ENCODE measurements at regions not wholly inside any gene's neighbourhood (a gene's known extent, or its start where the extent isn't known, plus 50 kb on each side); places are given as distances from the start of the nearest gene placed in this dataset.

DNA sequence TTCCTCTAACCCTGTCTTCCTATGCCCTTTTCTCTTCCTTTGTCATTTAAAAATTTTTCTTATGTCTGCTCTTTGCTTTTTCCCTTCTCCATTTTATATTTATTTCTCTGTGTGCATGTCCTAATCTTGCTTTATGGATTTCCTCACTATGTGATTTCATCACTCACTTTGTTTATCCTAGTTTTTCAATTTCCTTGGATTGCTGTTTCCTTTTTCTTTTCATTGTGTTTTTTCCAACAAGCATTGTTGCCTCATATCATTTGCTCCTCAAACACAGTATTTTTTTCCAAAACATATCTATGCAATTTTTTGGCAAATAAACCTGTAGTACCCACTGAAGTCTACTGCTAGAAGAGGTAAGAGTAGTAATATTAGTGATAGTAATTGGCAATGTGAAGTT, 67.4 kb upstream of the PNPT1 start:
- H3K4ac ChIP-seq (ENCODE audit: low read depth, low read length) = no peak overlapping the region
- H3K9me1 ChIP-seq (ENCODE audit: insufficient read depth, low read length) = no peaks in the 10 kb centered on the region
- H2BK15ac ChIP-seq (ENCODE audit: low read depth, low read length) = no peak overlapping the region
- ChIA-PET CTCF (interaction anchor here (0.6 kb wide), 1 partner anchor 193 kb away, joined by 3 read pairs; no protein-coding TSS in a partner anchor), POLR2A (ENCODE audit: unreplicated experiment) (no interaction called here)
- no peaks in the 10 kb centered on the region for H4K20me1 ChIP-seq (ENCODE audit: insufficient read depth, low read length)
- ATAC-seq (ENCODE audit: low read depth) (no peak), DNase-seq (peak; percentile 41)
- no peak overlapping the region for H3K56ac ChIP-seq (ENCODE audit: extremely low read depth, insufficient read depth, low read length)
- no peak overlapping the region for H3K14ac ChIP-seq (replicated peaks; ENCODE audit: low read depth, low read length)
- peaks cover 2% of the 10 kb centered on the region; the same call in 1 of the 2 replicates for H3K4me1 ChIP-seq (ENCODE audit: control insufficient read depth, insufficient read depth, low read length)
- BruUV-seq (replicated peaks) = no TSS peak
- H2AK9ac ChIP-seq (replicated peaks; ENCODE audit: low read depth, low read length, poor library complexity) = no peak overlapping the region
- H2BK5ac ChIP-seq (ENCODE audit: low read depth, low read length, poor library complexity, severe bottlenecking) = peak overlapping the region; percentile 21
- H3K18ac ChIP-seq (ENCODE audit: low read depth, low read length) = peak overlapping the region; percentile 62; the same call in 1 of the 2 replicates
- H4K91ac ChIP-seq (ENCODE audit: insufficient read depth, low read depth, low read length) = no peak overlapping the region
- intact Hi-C loops (cut with micrococcal nuclease) = no loop called here
- no peak overlapping the region for H2AFZ ChIP-seq (replicated peaks; ENCODE audit: low read length, poor library complexity)
- in situ Hi-C loops (cut with MboI; ENCODE audit: low sequenced_read_pairs) = loop anchor here (5.0 to 10.0 kb wide), 2 partner anchors 201 to 244 kb away; no protein-coding TSS in a partner anchor
- H2BK20ac ChIP-seq (ENCODE audit: low read depth, low read length) = no peak overlapping the region
- no peak overlapping the region for H3K23ac ChIP-seq (ENCODE audit: low read depth, low read length)
- H2AK5ac ChIP-seq (ENCODE audit: low read depth, low read length) = no peak overlapping the region
- H3K9me3 ChIP-seq (ENCODE audit: control insufficient read depth, insufficient read depth, low read length) = no peaks in the 10 kb centered on the region
- TF ChIP-seq MXI1 (IDR thresholded peaks at IDR 0.05; ENCODE audit: borderline replicate concordance, low read depth, low read length) (no peak), MAZ (IDR thresholded peaks at IDR 0.05; ENCODE audit: borderline replicate concordance, low read depth, low read length) (no peak), MAFK (IDR thresholded peaks at IDR 0.05; ENCODE audit: low read depth, low read length) (no peak), ELK1 (IDR thresholded peaks at IDR 0.05; ENCODE audit: borderline replicate concordance, low read depth, low read length) (no peak), CEBPB (IDR thresholded peaks at IDR 0.05; ENCODE audit: low read depth, low read length) (peak; percentile 58), RAD21 (IDR thresholded peaks at IDR 0.05; ENCODE audit: low read length) (no peak), CHD1 (IDR thresholded peaks at IDR 0.05; ENCODE audit: low read depth, low read length) (no peak)
- no peak overlapping the region for H3K9ac ChIP-seq (ENCODE audit: low read depth, low read length)
- H3K79me1 ChIP-seq (ENCODE audit: low read depth in 1 of 2, low read length in 2 of 2) = no peaks in the 10 kb centered on the region
- H3K4me3 ChIP-seq (ENCODE audit: insufficient read depth, low read depth, low read length) = no peak overlapping the region
- H3K27me3 ChIP-seq (ENCODE audit: control insufficient read depth, insufficient read depth, low read length) = no peaks in the 10 kb centered on the region
- H3K36me3 ChIP-seq (ENCODE audit: control insufficient read depth, insufficient read depth, low read length) = no peaks in the 10 kb centered on the region
- H3K27ac ChIP-seq (ENCODE audit: insufficient read depth, low read length) = no peak overlapping the region
- dilution Hi-C loops (cut with HindIII; ENCODE audit: low sequenced_read_pairs, unreplicated experiment) = no loop called here
- no peak overlapping the region for H2BK120ac ChIP-seq (ENCODE audit: low read depth, low read length)
- no peak overlapping the region; the same call in 1 of the 2 replicates for H3K4me2 ChIP-seq (ENCODE audit: low read depth, low read length)
- no peak overlapping the region for H4K8ac ChIP-seq (ENCODE audit: low read depth in 2 of 2, low read length in 2 of 2)
- no peak overlapping the region for H4K5ac ChIP-seq (ENCODE audit: low read depth, low read length)

Measured in IMR-90 (cell line).